ENCODE measurements at regions not wholly inside any gene's neighbourhood (a gene's known extent, or its start where the extent isn't known, plus 50 kb on each side); places are given as distances from the start of the nearest gene placed in this dataset.
"Not testable (repeated sequence)": the region's sequence is repeated elsewhere in the genome, so short reads cannot be mapped to it uniquely, and the experiment has no call there.

GRCh38 chr2:183474912-183475695 is 350.9 kb downstream of the NUP35 start:
- ChIA-PET CTCF (no interaction called here), POLR2A (no interaction called here)
- Histone ChIP-seq H3K9me3 (ENCODE audit: control insufficient read depth, insufficient read depth, low read length) (peaks cover 22% of the 10 kb centered on the region), H3K4me3 (ENCODE audit: low read depth, low read length) (no peak overlapping the region), H3K27ac (ENCODE audit: low read depth, low read length) (no peak overlapping the region), H3K27me3 (ENCODE audit: control insufficient read depth, insufficient read depth, low read length) (no peaks in the 10 kb centered on the region)
- no peak for DNase-seq (ENCODE audit: low read depth, low spot score)
- no peak for TF ChIP-seq CTCF (IDR thresholded peaks at IDR 0.05; ENCODE audit: low read depth, low read length)

DNA sequence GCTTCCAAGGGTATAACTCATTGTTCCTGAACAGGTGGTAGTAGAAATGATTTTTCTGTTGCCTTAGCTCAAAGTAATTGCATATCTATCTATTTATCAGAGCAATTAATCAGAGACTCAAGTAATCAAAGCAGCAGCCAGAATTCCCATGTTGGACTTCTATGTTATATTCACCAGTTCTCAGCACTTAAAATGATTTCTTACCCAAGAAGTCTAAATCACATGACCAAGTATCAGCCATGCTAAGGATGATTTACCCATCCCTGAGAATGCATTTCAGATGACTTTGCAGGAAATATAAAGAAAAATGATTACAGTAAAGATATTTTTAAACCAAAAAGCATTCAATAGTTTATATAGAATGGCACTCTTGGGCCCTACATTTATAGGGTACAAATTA is 352.2 kb downstream of the NUP35 start:
- ChIA-PET POLR2A (no interaction called here), CTCF (no interaction called here)
- no peak for TF ChIP-seq CTCF (IDR thresholded peaks at IDR 0.05; ENCODE audit: low read depth, low read length)

DNA sequence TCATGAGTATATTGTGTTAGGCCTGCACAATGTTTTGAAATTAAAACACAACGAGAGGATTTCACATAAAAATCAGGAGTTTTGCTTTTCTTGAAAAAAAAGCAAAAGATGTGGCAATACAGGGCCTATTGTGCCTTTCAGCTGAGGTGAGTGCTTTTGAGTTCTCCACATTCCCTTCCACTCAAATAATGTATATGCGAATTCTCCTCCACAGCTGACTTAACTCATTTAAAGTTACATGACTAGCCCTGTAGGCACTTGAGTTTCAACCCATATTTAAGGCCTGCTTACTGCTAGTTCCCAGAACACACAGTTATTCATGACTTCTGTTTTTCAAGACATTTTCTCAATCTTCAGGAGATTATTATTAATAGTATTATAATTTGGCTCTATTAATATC is 353.1 kb downstream of the NUP35 start:
- DNase-seq (ENCODE audit: low read depth, low spot score), result no peak
- TF ChIP-seq CTCF (IDR thresholded peaks at IDR 0.05; ENCODE audit: low read depth, low read length), result no peak
- H3K27ac ChIP-seq (ENCODE audit: low read depth, low read length), result no peak overlapping the region
- peaks cover 8% of the 10 kb centered on the region; the same call in 1 of the 2 replicates for H3K9me3 ChIP-seq (ENCODE audit: control insufficient read depth, insufficient read depth, low read length)
- no peaks in the 10 kb centered on the region for H3K27me3 ChIP-seq (ENCODE audit: control insufficient read depth, insufficient read depth, low read length)
- no peak overlapping the region for H3K4me3 ChIP-seq (ENCODE audit: low read depth, low read length)
- POLR2A ChIA-PET, result no interaction called here
- CTCF ChIA-PET, result no interaction called here

More for the DNA sequence above, 352.2 kb downstream of the NUP35 start:
- Histone ChIP-seq H3K9me3 (ENCODE audit: control insufficient read depth, insufficient read depth, low read length) (peaks cover 15% of the 10 kb centered on the region), H3K27ac (ENCODE audit: low read depth, low read length) (no peak overlapping the region), H3K4me3 (ENCODE audit: low read depth, low read length) (no peak overlapping the region), H3K27me3 (ENCODE audit: control insufficient read depth, insufficient read depth, low read length) (no peaks in the 10 kb centered on the region)
- no peak for DNase-seq (ENCODE audit: low read depth, low spot score)

GRCh38 chr2:183478941-183479595 is 354.8 kb downstream of the NUP35 start:
- CTCF ChIA-PET; POLR2A ChIA-PET; H3K27me3 ChIP-seq (ENCODE audit: control insufficient read depth, insufficient read depth, low read length): not testable (repeated sequence)

GRCh38 chr2:183487326-183487725 is 363.1 kb downstream of the NUP35 start:
- H3K4me3 ChIP-seq (ENCODE audit: low read depth, low read length), result no peak overlapping the region
- no peak for DNase-seq (ENCODE audit: low read depth, low spot score)
- TF ChIP-seq CTCF (IDR thresholded peaks at IDR 0.05; ENCODE audit: low read depth, low read length), result no peak
- no peaks in the 10 kb centered on the region for H3K9me3 ChIP-seq (ENCODE audit: control insufficient read depth, insufficient read depth, low read length)
- no peak overlapping the region for H3K27ac ChIP-seq (ENCODE audit: low read depth, low read length)
- POLR2A ChIA-PET, result no interaction called here
- H3K27me3 ChIP-seq (ENCODE audit: control insufficient read depth, insufficient read depth, low read length), result no peaks in the 10 kb centered on the region
- CTCF ChIA-PET, result no interaction called here

More at GRCh38 chr2:183478941-183479595, 354.8 kb downstream of the NUP35 start:
- H3K4me3 ChIP-seq (ENCODE audit: low read depth, low read length); H3K27ac ChIP-seq (ENCODE audit: low read depth, low read length); DNase-seq (ENCODE audit: low read depth, low spot score); H3K9me3 ChIP-seq (ENCODE audit: control insufficient read depth, insufficient read depth, low read length): not testable (repeated sequence)
